Hepatocyte (in vitro differentiated cells): ENCODE measurements at regions not wholly inside any gene's neighbourhood (a gene's known extent, or its start where the extent isn't known, plus 50 kb on each side); places are given as distances from the start of the nearest gene placed in this dataset.

Experiments
- DNase-seq: peaks from one replicate; pipeline ENCODE4 v3.0.0-alpha.2; 2016; ENCODE audit warnings: low spot score
- H2AFZ ChIP-seq: fragments of 200-600 bp; sonication (generic); 2 replicates; pipeline ENCODE4 v1.6.0; 2016; ENCODE audit warnings: antibody characterized with exemption, mild to moderate bottlenecking
- H3K27ac ChIP-seq: fragments of 200-600 bp; sonication (generic); 2 replicates; pipeline ENCODE4 v1.5.1; 2016; ENCODE audit warnings: mild to moderate bottlenecking
- H3K27me3 ChIP-seq: fragments of 200-600 bp; sonication (generic); 2 replicates; pipeline ENCODE4 v1.6.1; 2016
- H3K36me3 ChIP-seq: fragments of 200-600 bp; sonication (generic); replicated peaks from 2 replicates; pipeline ENCODE4 v1.5.1; 2016; ENCODE audit warnings: low read depth; ENCODE audit not compliant: insufficient read depth
- H3K4me1 ChIP-seq: fragments of 200-600 bp; sonication (generic); 2 replicates; pipeline ENCODE4 v1.5.1; 2016; ENCODE audit warnings: mild to moderate bottlenecking, moderate library complexity; ENCODE audit not compliant: insufficient read depth
- H3K4me2 ChIP-seq: fragments of 200-600 bp; sonication (generic); 2 replicates; pipeline ENCODE4 v1.6.0; 2016
- H3K4me3 ChIP-seq: fragments of 200-600 bp; sonication (generic); 2 replicates; pipeline ENCODE4 v1.5.1; 2016; ENCODE audit warnings: mild to moderate bottlenecking
- H3K79me2 ChIP-seq: fragments of 200-600 bp; sonication (generic); 2 replicates; pipeline ENCODE4 v1.6.0; 2017; ENCODE audit warnings: mild to moderate bottlenecking
- H3K9me2 ChIP-seq: fragments of 200-600 bp; sonication (generic); replicated peaks from 2 replicates; pipeline ENCODE4 v1.6.0; 2017; ENCODE audit warnings: mild to moderate bottlenecking; ENCODE audit not compliant: insufficient read depth
- H3K9me3 ChIP-seq: fragments of 200-600 bp; sonication (generic); 2 replicates; pipeline ENCODE4 v1.5.1; 2016; ENCODE audit warnings: low read depth, mild to moderate bottlenecking
- H4K20me1 ChIP-seq: fragments of 200-600 bp; sonication (generic); 2 replicates; pipeline ENCODE4 v1.6.0; 2016; ENCODE audit warnings: mild to moderate bottlenecking; ENCODE audit not compliant: insufficient read depth, poor library complexity, severe bottlenecking
- CTCF ChIP-seq: fragments of 200-600 bp; sonication (generic); IDR thresholded peaks from 2 replicates; pipeline ENCODE4 v1.5.1; 2016; ENCODE audit warnings: antibody characterized with exemption, mild to moderate bottlenecking; ENCODE audit not compliant: poor library complexity
- EZH2 ChIP-seq: fragments of 200-600 bp; sonication (generic); IDR thresholded peaks from 2 replicates; pipeline ENCODE4 v1.6.1; 2016; ENCODE audit warnings: antibody characterized with exemption, mild to moderate bottlenecking, borderline replicate concordance
- EZH2phosphoT487 ChIP-seq: fragments of 200-600 bp; sonication (generic); IDR thresholded peaks from one replicate; pipeline ENCODE4 v1.6.1; 2018; ENCODE audit warnings: antibody characterized with exemption, mild to moderate bottlenecking, low read depth, moderate library complexity; ENCODE audit not compliant: unreplicated experiment, severe bottlenecking
- WGBS: methylation state at CpG from one replicate; pipeline ENCODE4 v1.1.6; 2016; ENCODE audit warnings: low lambda C conversion rate; ENCODE audit errors: missing lambda C conversion rate; 5-methylcytosine and 5-hydroxymethylcytosine counted together

GRCh38 chr15:49751751-49752150, 130.9 kb downstream of the DTWD1 start:
- TF ChIP-seq EZH2phosphoT487 = no peak
- no peak for TF ChIP-seq EZH2
- no peak for TF ChIP-seq CTCF
- Histone ChIP-seq H3K27me3 (no peaks in the 10 kb centered on the region), H3K79me2 (no peaks in the 10 kb centered on the region), H3K4me1 (no peaks in the 10 kb centered on the region), H3K9me3 (no peaks in the 10 kb centered on the region), H3K4me2 (no peak overlapping the region), H3K4me3 (no peak overlapping the region), H3K27ac (no peak overlapping the region), H3K9me2 (no peaks in the 10 kb centered on the region), H3K36me3 (no peaks in the 10 kb centered on the region), H4K20me1 (no peaks in the 10 kb centered on the region), H2AFZ (no peak overlapping the region)
- no peak for DNase-seq
- WGBS = 89% methylated on average over 3 of the region's 3 CpGs

- Histone ChIP-seq H3K9me3 (no peaks in the 10 kb centered on the region), H3K27ac (no peak overlapping the region), H3K4me1 (no peaks in the 10 kb centered on the region), H3K4me3 (no peak overlapping the region), H3K36me3 (no peaks in the 10 kb centered on the region), H3K27me3 (no peaks in the 10 kb centered on the region), H4K20me1 (no peaks in the 10 kb centered on the region), H3K4me2 (no peak overlapping the region), H3K79me2 (no peaks in the 10 kb centered on the region), H2AFZ (no peak overlapping the region), H3K9me2 (no peaks in the 10 kb centered on the region)
- DNase-seq = no peak
- TF ChIP-seq CTCF = no peak
- 63% methylated on average over 2 of the region's 2 CpGs for WGBS
These were observed 131.7 kb downstream of the DTWD1 start for GRCh38 chr15:49752517-49752916.

- Histone ChIP-seq H3K27ac (no peak overlapping the region), H2AFZ (no peak overlapping the region), H3K4me2 (no peak overlapping the region), H3K4me1 (no peaks in the 10 kb centered on the region), H4K20me1 (no peaks in the 10 kb centered on the region), H3K27me3 (no peaks in the 10 kb centered on the region), H3K4me3 (no peak overlapping the region), H3K79me2 (no peaks in the 10 kb centered on the region), H3K9me2 (no peaks in the 10 kb centered on the region), H3K9me3 (peaks cover 12% of the 10 kb centered on the region), H3K36me3 (no peaks in the 10 kb centered on the region)
- TF ChIP-seq EZH2 = no peak
- no peak for TF ChIP-seq EZH2phosphoT487
- TF ChIP-seq CTCF = no peak
- WGBS = 100% methylated on average over 1 of the region's 1 CpG
- DNase-seq = no peak
These were observed 137.6 kb downstream of the DTWD1 start for GRCh38 chr15:49758456-49758855.

- Histone ChIP-seq H4K20me1 (no peaks in the 10 kb centered on the region), H3K4me3 (no peak overlapping the region), H3K4me2 (no peak overlapping the region), H3K27me3 (no peaks in the 10 kb centered on the region), H3K79me2 (no peaks in the 10 kb centered on the region), H3K9me2 (no peaks in the 10 kb centered on the region), H3K9me3 (peaks cover 12% of the 10 kb centered on the region), H3K36me3 (no peaks in the 10 kb centered on the region), H3K4me1 (no peaks in the 10 kb centered on the region), H3K27ac (no peak overlapping the region), H2AFZ (no peak overlapping the region)
- no peak for DNase-seq
- TF ChIP-seq EZH2 = no peak
- WGBS = 77% methylated on average over 2 of the region's 2 CpGs
These were observed 138.0 kb downstream of the DTWD1 start for GRCh38 chr15:49758856-49759255.
